ENCODE measurements at regions not wholly inside any gene's neighbourhood (a gene's known extent, or its start where the extent isn't known, plus 50 kb on each side); places are given as distances from the start of the nearest gene placed in this dataset.

DNA sequence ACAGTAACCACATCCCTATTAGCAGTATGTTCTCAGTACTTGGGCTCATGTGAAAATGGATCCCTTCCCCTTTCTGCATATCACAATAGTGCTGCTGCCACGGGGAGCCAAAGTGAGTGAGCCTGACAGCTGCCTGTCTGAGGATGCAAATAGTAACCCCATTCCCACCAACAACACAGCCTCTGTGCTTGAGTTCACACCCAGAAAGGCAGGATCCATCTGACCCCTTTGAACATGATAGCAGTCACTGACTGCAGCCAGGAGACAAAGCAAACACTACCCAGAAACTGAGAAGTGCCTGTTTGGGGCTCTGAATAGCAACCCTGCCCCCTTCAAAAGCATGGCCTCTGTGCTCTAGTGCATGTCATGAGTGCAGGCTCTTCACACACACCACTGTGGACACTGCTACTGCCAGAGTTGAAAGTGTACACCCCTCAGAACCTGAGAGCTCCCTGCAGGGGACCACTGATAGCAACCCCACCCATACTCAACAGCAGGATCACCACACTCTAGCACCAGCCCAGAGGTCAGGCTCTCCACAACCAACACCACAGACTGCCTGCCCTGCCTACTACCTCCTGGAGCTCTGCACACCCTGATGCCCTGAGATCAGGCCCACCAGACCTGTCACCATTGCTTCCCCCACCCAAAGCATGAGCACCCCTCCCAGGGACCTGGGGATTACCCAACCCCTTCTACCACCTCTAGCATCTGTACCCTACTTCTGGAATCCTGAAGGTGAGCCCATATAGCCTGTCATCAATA lies 1563.5 kb upstream of the PRR20A start:
- TF ChIP-seq CTCF (IDR thresholded peaks at IDR 0.05) (no peak), POLR2A (IDR thresholded peaks at IDR 0.05) (no peak)
